Erythroblast (primary cell): ENCODE measurements at regions not wholly inside any gene's neighbourhood (a gene's known extent, or its start where the extent isn't known, plus 50 kb on each side); places are given as distances from the start of the nearest gene placed in this dataset.

Experiments
- GATA1 ChIP-seq: IDR thresholded peaks from 2 replicates; pipeline ENCODE4 v1.6.1; 2011; ENCODE audit warnings: low read depth, mild to moderate bottlenecking, control low read depth, low read length, moderate library complexity
- POLR2A ChIP-seq: IDR thresholded peaks from 2 replicates; pipeline ENCODE4 v1.6.1; 2011; ENCODE audit warnings: mild to moderate bottlenecking, low read length

DNA sequence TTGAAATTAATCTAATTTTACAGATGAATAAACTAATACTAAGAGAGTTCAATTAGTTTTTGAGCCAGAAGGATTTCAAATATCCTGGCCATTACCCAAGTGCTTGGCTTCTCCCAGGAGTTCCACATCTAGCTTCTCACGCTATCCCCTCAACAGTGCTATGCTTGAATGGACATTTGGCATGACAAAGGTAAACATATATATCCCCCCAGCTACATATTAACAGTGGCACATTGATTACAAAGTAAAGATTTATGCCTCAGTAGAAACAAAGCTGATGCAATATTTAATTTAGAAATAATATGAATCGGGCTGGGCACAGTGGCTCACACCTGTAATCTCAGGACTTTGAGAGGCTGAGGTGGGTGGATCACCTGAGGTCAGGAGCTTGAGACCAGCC is 434.6 kb upstream of the PRMT6 start:
- TF ChIP-seq POLR2A, result no peak
- TF ChIP-seq GATA1, result no peak
